ENCODE measurements at regions not wholly inside any gene's neighbourhood (a gene's known extent, or its start where the extent isn't known, plus 50 kb on each side); places are given as distances from the start of the nearest gene placed in this dataset.
A peak's percentile ranks its signal among the peaks of the same experiment; 100 is the strongest.

DNA sequence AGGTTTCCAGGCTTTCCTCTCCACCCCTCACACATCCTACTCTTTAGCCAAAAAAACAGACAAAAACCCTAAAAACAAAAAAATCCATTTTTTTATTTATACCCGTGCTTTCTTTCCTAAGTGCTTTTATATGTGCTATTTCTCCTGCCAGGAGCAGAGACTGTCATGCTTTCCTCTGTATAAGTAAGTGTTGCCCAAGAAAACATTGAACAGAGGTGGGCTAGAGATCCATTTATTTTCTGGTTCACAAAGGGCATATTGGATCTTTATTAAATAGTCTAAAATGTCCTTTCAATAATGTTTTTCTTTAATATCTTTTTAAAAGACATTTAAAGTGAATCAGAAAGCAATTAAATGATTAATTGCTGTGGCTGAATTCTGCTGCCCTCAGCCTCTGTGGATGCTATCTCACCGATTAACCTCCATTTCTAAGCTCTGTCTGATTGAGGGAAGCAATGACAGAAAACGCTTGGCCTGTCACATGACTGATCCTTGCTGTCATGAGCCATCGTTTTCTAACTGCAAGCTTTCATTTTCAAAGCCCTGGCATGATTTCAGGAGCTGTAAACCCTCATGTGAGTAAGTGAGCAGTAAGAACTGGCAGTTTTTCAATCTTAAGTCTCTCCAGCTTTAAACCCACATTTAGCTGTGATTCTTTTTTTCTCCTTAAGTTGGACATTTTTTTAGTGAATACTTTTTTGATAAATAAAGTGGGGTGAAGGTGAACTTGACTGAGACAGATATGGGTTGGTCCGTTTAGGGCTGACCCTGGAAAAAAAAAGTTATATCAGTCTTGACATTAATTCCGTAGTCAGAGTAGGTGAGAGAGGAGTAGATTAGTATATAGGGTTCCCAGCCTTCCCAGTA, 180.7 kb upstream of the PGRMC2 start (continued):
- TF ChIP-seq NFE2L1 (tag; IDR thresholded peaks at IDR 0.05; ENCODE audit: borderline replicate concordance, low read depth), result no peak
- no peak for TF ChIP-seq XRCC5 (IDR thresholded peaks at IDR 0.05; ENCODE audit: low read depth, low read length)
- TF ChIP-seq ZNF316 (IDR thresholded peaks at IDR 0.05), result peak; percentile 46; the same call in 1 of the 2 replicates
- peak; percentile 60 for TF ChIP-seq C11orf30 (IDR thresholded peaks at IDR 0.05; ENCODE audit: low read depth)
- no peak for TF ChIP-seq EZH2 (IDR thresholded peaks at IDR 0.05; ENCODE audit: borderline replicate concordance, low read depth, low read length)
- TF ChIP-seq RBM22 (IDR thresholded peaks at IDR 0.05; ENCODE audit: low read depth, low read length, poor library complexity, severe bottlenecking), result no peak
- TF ChIP-seq BCOR (IDR thresholded peaks at IDR 0.05), result no peak
- TF ChIP-seq, protein P1, sequence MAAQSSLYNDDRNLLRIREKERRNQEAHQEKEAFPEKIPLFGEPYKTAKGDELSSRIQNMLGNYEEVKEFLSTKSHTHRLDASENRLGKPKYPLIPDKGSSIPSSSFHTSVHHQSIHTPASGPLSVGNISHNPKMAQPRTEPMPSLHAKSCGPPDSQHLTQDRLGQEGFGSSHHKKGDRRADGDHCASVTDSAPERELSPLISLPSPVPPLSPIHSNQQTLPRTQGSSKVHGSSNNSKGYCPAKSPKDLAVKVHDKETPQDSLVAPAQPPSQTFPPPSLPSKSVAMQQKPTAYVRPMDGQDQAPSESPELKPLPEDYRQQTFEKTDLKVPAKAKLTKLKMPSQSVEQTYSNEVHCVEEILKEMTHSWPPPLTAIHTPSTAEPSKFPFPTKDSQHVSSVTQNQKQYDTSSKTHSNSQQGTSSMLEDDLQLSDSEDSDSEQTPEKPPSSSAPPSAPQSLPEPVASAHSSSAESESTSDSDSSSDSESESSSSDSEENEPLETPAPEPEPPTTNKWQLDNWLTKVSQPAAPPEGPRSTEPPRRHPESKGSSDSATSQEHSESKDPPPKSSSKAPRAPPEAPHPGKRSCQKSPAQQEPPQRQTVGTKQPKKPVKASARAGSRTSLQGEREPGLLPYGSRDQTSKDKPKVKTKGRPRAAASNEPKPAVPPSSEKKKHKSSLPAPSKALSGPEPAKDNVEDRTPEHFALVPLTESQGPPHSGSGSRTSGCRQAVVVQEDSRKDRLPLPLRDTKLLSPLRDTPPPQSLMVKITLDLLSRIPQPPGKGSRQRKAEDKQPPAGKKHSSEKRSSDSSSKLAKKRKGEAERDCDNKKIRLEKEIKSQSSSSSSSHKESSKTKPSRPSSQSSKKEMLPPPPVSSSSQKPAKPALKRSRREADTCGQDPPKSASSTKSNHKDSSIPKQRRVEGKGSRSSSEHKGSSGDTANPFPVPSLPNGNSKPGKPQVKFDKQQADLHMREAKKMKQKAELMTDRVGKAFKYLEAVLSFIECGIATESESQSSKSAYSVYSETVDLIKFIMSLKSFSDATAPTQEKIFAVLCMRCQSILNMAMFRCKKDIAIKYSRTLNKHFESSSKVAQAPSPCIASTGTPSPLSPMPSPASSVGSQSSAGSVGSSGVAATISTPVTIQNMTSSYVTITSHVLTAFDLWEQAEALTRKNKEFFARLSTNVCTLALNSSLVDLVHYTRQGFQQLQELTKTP (IDR thresholded peaks at IDR 0.05; ENCODE audit: low read depth in 1 of 2, partially characterized antibody in 2 of 2), result peak in 1 of 2 experiments; percentile 49
- no peak for TF ChIP-seq NEUROD1 (IDR thresholded peaks at IDR 0.05; ENCODE audit: borderline replicate concordance, low read depth, low read length, partially characterized antibody)
- no peak for TF ChIP-seq ZNF224 (CRISPR knock-in tag; IDR thresholded peaks at IDR 0.05)
- no peak for TF ChIP-seq MCM2 (IDR thresholded peaks at IDR 0.05; ENCODE audit: low read depth)
- TF ChIP-seq SRF (CRISPR knock-in tag; IDR thresholded peaks at IDR 0.05), result no peak
- TF ChIP-seq, protein P2, sequence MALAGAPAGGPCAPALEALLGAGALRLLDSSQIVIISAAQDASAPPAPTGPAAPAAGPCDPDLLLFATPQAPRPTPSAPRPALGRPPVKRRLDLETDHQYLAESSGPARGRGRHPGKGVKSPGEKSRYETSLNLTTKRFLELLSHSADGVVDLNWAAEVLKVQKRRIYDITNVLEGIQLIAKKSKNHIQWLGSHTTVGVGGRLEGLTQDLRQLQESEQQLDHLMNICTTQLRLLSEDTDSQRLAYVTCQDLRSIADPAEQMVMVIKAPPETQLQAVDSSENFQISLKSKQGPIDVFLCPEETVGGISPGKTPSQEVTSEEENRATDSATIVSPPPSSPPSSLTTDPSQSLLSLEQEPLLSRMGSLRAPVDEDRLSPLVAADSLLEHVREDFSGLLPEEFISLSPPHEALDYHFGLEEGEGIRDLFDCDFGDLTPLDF (CRISPR knock-in tag; IDR thresholded peaks at IDR 0.05), result no peak
- TF ChIP-seq MTA3 (IDR thresholded peaks at IDR 0.05; ENCODE audit: borderline replicate concordance), result no peak
- TF ChIP-seq, protein P3, sequence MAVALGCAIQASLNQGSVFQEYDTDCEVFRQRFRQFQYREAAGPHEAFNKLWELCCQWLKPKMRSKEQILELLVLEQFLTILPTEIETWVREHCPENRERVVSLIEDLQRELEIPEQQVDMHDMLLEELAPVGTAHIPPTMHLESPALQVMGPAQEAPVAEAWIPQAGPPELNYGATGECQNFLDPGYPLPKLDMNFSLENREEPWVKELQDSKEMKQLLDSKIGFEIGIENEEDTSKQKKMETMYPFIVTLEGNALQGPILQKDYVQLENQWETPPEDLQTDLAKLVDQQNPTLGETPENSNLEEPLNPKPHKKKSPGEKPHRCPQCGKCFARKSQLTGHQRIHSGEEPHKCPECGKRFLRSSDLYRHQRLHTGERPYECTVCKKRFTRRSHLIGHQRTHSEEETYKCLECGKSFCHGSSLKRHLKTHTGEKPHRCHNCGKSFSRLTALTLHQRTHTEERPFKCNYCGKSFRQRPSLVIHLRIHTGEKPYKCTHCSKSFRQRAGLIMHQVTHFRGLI (CRISPR knock-in tag; IDR thresholded peaks at IDR 0.05), result peak; percentile 67; the same call in 1 of the 2 replicates
- TF ChIP-seq NFXL1 (CRISPR knock-in tag; IDR thresholded peaks at IDR 0.05), result no peak
- no peak for TF ChIP-seq ZNF780A (CRISPR knock-in tag; IDR thresholded peaks at IDR 0.05)
- TF ChIP-seq SNRNP70 (optimal IDR thresholded peaks at IDR 0.05; ENCODE audit: low read depth, low read length), result no peak
- peak; percentile 79 for TF ChIP-seq ZNF766 (CRISPR knock-in tag; conservative IDR thresholded peaks at IDR 0.05)
- no peak; the same call in 1 of the 2 replicates for TF ChIP-seq EP300 (IDR thresholded peaks at IDR 0.05; ENCODE audit: low read length)
- no peak for TF ChIP-seq ZFP36 (IDR thresholded peaks at IDR 0.05; ENCODE audit: low read depth, low read length, partially characterized antibody)
- TF ChIP-seq ZNF133 (CRISPR knock-in tag; IDR thresholded peaks at IDR 0.05), result no peak
